K562 (cell line): ENCODE measurements at regions not wholly inside any gene's neighbourhood (a gene's known extent, or its start where the extent isn't known, plus 50 kb on each side); places are given as distances from the start of the nearest gene placed in this dataset.

Source experiments
- ATAC-seq: fragments of 200-7000 bp; cut with Tn5 transposase; 3 replicates; pipeline ENCODE4 v1.9.1; 2020; ENCODE audit warnings: moderate library complexity
- BruUV-seq: library from RNA; stranded (reverse); fragments of 400-500 nt; replicated peaks from 2 replicates; lab custom pipeline; 2021; lab: Mats Ljungman, UMichigan
- CTCF ChIA-PET: fragments of 300-600 bp; formaldehyde crosslinking; extraction: SDS; loops from one replicate; lab custom pipeline; 2021; ENCODE audit warnings: low intra/inter-chr PET ratio; lab: Yijun Ruan, JAX
- POLR2A ChIA-PET: fragments of 300-600, 350-650 bp; sonication (Branson Sonifier 250); formaldehyde crosslinking; extraction: SDS; loops from one replicate; lab custom pipeline; 2021; ENCODE audit warnings: antibody characterized with exemption, inconsistent platforms; lab: Yijun Ruan, JAX
- DNase-seq, 4 experiments: peaks; one replicate each; pipeline versions ENCODE4 v3.0.0 to v3.0.0-alpha.2; 2011 to 2018; ENCODE audit warnings: low spot score in 3 of 4, mixed read lengths in 3 of 4; ENCODE audit errors: extremely low read depth in 1 of 4
- FAIRE-seq: peaks from 2 replicates; lab custom pipeline; 2011; peaks lifted over from hg19 to GRCh38; lab: Jason Lieb, UNC
- H2AFZ ChIP-seq: 2 replicates; pipeline ENCODE4 v1.6.0; 2011; ENCODE audit warnings: low read depth, low read length, control low read depth, inconsistent platforms
- H3K27ac ChIP-seq: fragments of 200-600 bp; 3 replicates; pipeline ENCODE4 v1.8.0; 2011; ENCODE audit warnings: low read depth, mild to moderate bottlenecking, control low read depth, inconsistent platforms, low read length, moderate library complexity, mixed read lengths; ENCODE audit errors: extremely low read depth
- H3K27me3 ChIP-seq, 2 experiments: fragments of 300-600 bp in 1 of 2; 2 replicates in 1 of 2; 3 replicates in 1 of 2; pipeline versions ENCODE4 v1.6.0 to v1.8.0; 2011; ENCODE audit warnings: inconsistent platforms in 2 of 2, low read length in 2 of 2, mild to moderate bottlenecking in 1 of 2, mixed read lengths in 1 of 2, moderate library complexity in 1 of 2; ENCODE audit not compliant: control insufficient read depth in 2 of 2, insufficient read depth in 2 of 2
- H3K36me3 ChIP-seq: fragments of 300-600 bp; 3 replicates; pipeline ENCODE4 v1.8.0; 2011; ENCODE audit warnings: mild to moderate bottlenecking, low read length, inconsistent platforms; ENCODE audit not compliant: control insufficient read depth, insufficient read depth
- H3K4me1 ChIP-seq, 2 experiments: fragments of 200-600 bp in 1 of 2; replicated peaks in 1 of 2; 2 replicates in 1 of 2; 3 replicates in 1 of 2; pipeline versions ENCODE4 v1.5.1 to v1.8.0; 2011; ENCODE audit warnings: inconsistent platforms in 2 of 2, low read length in 2 of 2, mild to moderate bottlenecking in 1 of 2, mixed read lengths in 1 of 2, moderate library complexity in 1 of 2; ENCODE audit not compliant: control insufficient read depth in 2 of 2, insufficient read depth in 2 of 2
- H3K4me2 ChIP-seq: 2 replicates; pipeline ENCODE4 v1.6.1; 2011; ENCODE audit warnings: low read length, control low read depth, inconsistent platforms, mixed read lengths; ENCODE audit not compliant: insufficient read depth
- H3K4me3 ChIP-seq: fragments of 200-600 bp; sonication (generic), shearing (Covaris generic); 2 replicates; pipeline ENCODE4 v1.5.1; 2016; ENCODE audit warnings: control low read depth, inconsistent platforms
- H3K79me2 ChIP-seq: fragments of 200-600 bp; 3 replicates; pipeline ENCODE4 v1.8.0; 2011; ENCODE audit warnings: low read length, inconsistent platforms; ENCODE audit not compliant: control insufficient read depth, insufficient read depth
- H3K9ac ChIP-seq, 2 experiments: 2 replicates each; pipeline versions ENCODE4 v1.6.0 to v1.6.1; 2011; ENCODE audit warnings: low read depth in 2 of 2, low read length in 2 of 2, control low read depth in 1 of 2, inconsistent platforms in 1 of 2, mild to moderate bottlenecking in 1 of 2, mixed read lengths in 1 of 2; ENCODE audit not compliant: insufficient read depth in 1 of 2
- H3K9me1 ChIP-seq: one replicate; pipeline ENCODE4 v1.6.0; 2011; ENCODE audit warnings: inconsistent platforms, mild to moderate bottlenecking, low read length, moderate library complexity; ENCODE audit not compliant: control insufficient read depth, insufficient read depth
- H3K9me3 ChIP-seq: replicated peaks from 2 replicates; pipeline ENCODE4 v1.5.1; 2011; ENCODE audit warnings: low read depth, low read length, inconsistent platforms; ENCODE audit not compliant: control insufficient read depth, insufficient read depth
- H4K20me1 ChIP-seq: replicated peaks from 2 replicates; pipeline ENCODE4 v1.6.1; 2011; ENCODE audit warnings: low read length, inconsistent platforms, mixed read lengths; ENCODE audit not compliant: control insufficient read depth, insufficient read depth
- C11orf30 ChIP-seq: fragments of 450-650 bp; IDR thresholded peaks from 2 replicates; pipeline ENCODE4 v1.6.1; 2016; ENCODE audit warnings: low read depth, mild to moderate bottlenecking
- MAFG ChIP-seq: fragments of 450-650 bp; conservative IDR thresholded peaks from 2 replicates; pipeline ENCODE4 v1.6.1; 2016; ENCODE audit warnings: missing genetic modification characterization, missing compliant biosample characterization
- TAF15 ChIP-seq: fragments of 200-400 bp; formaldehyde crosslinking; IDR thresholded peaks from 2 replicates; pipeline ENCODE4 v1.6.1; 2017; ENCODE audit warnings: mild to moderate bottlenecking, low read depth, low read length, moderate library complexity
- THRA ChIP-seq: fragments of 450-650 bp; IDR thresholded peaks from 2 replicates; pipeline ENCODE4 v1.6.1; 2017; ENCODE audit warnings: mild to moderate bottlenecking, moderate library complexity
- ZEB2 ChIP-seq: fragments of 450-650 bp; IDR thresholded peaks from 2 replicates; pipeline ENCODE4 v1.6.1; 2016
- ZNF24 ChIP-seq: fragments of 450-650 bp; IDR thresholded peaks from 2 replicates; pipeline ENCODE4 v1.6.1; 2016
- ZNF316 ChIP-seq: fragments of 450-650 bp; IDR thresholded peaks from 2 replicates; pipeline ENCODE4 v1.6.1; 2016
- WGBS: fragments of 100-300 bp; shearing (Covaris generic); methylation state at CpG from one replicate; pipeline ENCODE4 v1.1.6; 2016; ENCODE audit warnings: low coverage, mixed read lengths; ENCODE audit not compliant: insufficient coverage; ENCODE audit errors: missing lambda C conversion rate; 5-methylcytosine and 5-hydroxymethylcytosine counted together
- in situ Hi-C: fragments of 300-500 bp; cut with MboI; formaldehyde crosslinking; loops from 4 replicates; pipeline ENCODE4 v1.15.0; 2018; ENCODE audit warnings: inconsistent platforms, mixed read lengths
- intact Hi-C: fragments of 100-400 bp; cut with micrococcal nuclease; formaldehyde crosslinking; loops from 2 replicates; pipeline ENCODE4 v1.14.2; 2022
- TF ChIP-seq, protein P1 (sequence below), 3 experiments: IDR thresholded peaks in 2 of 3; conservative IDR thresholded peaks in 1 of 3; 2 replicates each; pipeline ENCODE4 v1.5.1; 2011 to 2012; ENCODE audit warnings: low read length in 3 of 3, mild to moderate bottlenecking in 3 of 3, control low read depth in 2 of 3, improper control_type of control experiment in 1 of 3, inconsistent platforms in 1 of 3, low read depth in 1 of 3, mixed read lengths in 1 of 3, moderate library complexity in 1 of 3; ENCODE audit not compliant: insufficient read depth in 2 of 3

- DNase-seq (peak in 2 of 4 experiments; percentile 10 to 38), FAIRE-seq (peak; percentile 67), ATAC-seq (peak; percentile 88)
- intact Hi-C loops, result loop anchor here (10.0 kb wide), 1 partner anchor 571 kb away; the partner anchor contains the start of gene CFAP299
- Histone ChIP-seq H3K4me3 (no peak overlapping the region), H4K20me1 (no peaks in the 10 kb centered on the region), H3K9ac (no peak overlapping the region), H3K4me2 (no peak overlapping the region), H3K27me3 (no peaks in the 10 kb centered on the region), H3K9me1 (no peaks in the 10 kb centered on the region), H3K9me3 (no peaks in the 10 kb centered on the region), H3K79me2 (no peaks in the 10 kb centered on the region), H3K4me1 (peaks cover 0 to 4% of the 10 kb centered on the region in 2 experiments; a peak in 2 of 5 replicates), H3K36me3 (no peaks in the 10 kb centered on the region), H3K27ac (no peak overlapping the region), H2AFZ (no peak overlapping the region)
- BruUV-seq, result no TSS peak
- ChIA-PET CTCF (no interaction called here), POLR2A (no interaction called here)
- 41% methylated on average over 4 of the region's 4 CpGs for WGBS
- in situ Hi-C loops, result no loop called here
- TF ChIP-seq TAF15 (no peak), ZEB2 (no peak), THRA (no peak), MAFG (tag) (peak; percentile 50), C11orf30 (peak; percentile 76; the same call in 1 of the 2 replicates), ZNF316 (peak; percentile 79), ZNF24 (no peak)
- TF ChIP-seq, protein P1, sequence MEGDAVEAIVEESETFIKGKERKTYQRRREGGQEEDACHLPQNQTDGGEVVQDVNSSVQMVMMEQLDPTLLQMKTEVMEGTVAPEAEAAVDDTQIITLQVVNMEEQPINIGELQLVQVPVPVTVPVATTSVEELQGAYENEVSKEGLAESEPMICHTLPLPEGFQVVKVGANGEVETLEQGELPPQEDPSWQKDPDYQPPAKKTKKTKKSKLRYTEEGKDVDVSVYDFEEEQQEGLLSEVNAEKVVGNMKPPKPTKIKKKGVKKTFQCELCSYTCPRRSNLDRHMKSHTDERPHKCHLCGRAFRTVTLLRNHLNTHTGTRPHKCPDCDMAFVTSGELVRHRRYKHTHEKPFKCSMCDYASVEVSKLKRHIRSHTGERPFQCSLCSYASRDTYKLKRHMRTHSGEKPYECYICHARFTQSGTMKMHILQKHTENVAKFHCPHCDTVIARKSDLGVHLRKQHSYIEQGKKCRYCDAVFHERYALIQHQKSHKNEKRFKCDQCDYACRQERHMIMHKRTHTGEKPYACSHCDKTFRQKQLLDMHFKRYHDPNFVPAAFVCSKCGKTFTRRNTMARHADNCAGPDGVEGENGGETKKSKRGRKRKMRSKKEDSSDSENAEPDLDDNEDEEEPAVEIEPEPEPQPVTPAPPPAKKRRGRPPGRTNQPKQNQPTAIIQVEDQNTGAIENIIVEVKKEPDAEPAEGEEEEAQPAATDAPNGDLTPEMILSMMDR (IDR thresholded peaks at IDR 0.05 in 2 of 3, conservative IDR thresholded peaks at IDR 0.05 in 1 of 3; ENCODE audit: insufficient read depth in 2 of 3, low read depth in 1 of 3, low read length in 3 of 3), result peak; percentile 25 to 28 (median 28); a peak in 2 of 6 replicates
Measured at GRCh38 chr4:79763486-79764075, 309.4 kb downstream of the ANTXR2 start.
